Fibroblast of pulmonary artery (primary cell): ENCODE measurements at regions not wholly inside any gene's neighbourhood (a gene's known extent, or its start where the extent isn't known, plus 50 kb on each side); places are given as distances from the start of the nearest gene placed in this dataset.

ENCODE experiments used
- DNase-seq: peaks from one replicate; pipeline ENCODE4 v3.0.0-alpha.2; 2010; ENCODE audit warnings: low read depth
- H3K4me3 ChIP-seq: replicated peaks from 2 replicates; pipeline ENCODE4 v1.5.1; 2011; ENCODE audit warnings: low read depth, mild to moderate bottlenecking, control low read depth, low read length, moderate library complexity
- TF ChIP-seq, protein P1 (sequence below): IDR thresholded peaks from 2 replicates; pipeline ENCODE4 v1.5.1; 2011; ENCODE audit warnings: mild to moderate bottlenecking, control low read depth, low read length, inconsistent platforms; ENCODE audit errors: missing control alignments

DNA sequence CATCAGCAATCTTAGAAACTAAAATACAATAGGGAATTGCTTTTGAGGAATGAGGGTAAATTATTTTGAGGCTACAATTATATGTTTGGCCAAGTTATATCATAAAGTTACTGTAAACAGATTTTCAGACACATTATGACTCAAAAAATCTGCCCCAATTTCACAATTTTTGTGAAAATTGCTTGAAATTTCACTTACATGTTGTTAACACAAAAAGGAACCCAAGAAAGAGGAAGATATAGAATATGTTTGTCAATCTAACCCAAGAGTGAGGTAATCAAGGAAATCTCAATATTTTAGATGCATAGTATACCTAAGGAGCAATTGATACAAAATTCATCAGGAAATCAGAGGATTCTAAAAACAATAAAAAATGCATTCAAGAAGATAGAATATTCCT lies 73.9 kb upstream of the FNDC3A start:
- DNase-seq: no peak
- H3K4me3 ChIP-seq: no peak overlapping the region
- TF ChIP-seq, protein P1, sequence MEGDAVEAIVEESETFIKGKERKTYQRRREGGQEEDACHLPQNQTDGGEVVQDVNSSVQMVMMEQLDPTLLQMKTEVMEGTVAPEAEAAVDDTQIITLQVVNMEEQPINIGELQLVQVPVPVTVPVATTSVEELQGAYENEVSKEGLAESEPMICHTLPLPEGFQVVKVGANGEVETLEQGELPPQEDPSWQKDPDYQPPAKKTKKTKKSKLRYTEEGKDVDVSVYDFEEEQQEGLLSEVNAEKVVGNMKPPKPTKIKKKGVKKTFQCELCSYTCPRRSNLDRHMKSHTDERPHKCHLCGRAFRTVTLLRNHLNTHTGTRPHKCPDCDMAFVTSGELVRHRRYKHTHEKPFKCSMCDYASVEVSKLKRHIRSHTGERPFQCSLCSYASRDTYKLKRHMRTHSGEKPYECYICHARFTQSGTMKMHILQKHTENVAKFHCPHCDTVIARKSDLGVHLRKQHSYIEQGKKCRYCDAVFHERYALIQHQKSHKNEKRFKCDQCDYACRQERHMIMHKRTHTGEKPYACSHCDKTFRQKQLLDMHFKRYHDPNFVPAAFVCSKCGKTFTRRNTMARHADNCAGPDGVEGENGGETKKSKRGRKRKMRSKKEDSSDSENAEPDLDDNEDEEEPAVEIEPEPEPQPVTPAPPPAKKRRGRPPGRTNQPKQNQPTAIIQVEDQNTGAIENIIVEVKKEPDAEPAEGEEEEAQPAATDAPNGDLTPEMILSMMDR: no peak

DNA sequence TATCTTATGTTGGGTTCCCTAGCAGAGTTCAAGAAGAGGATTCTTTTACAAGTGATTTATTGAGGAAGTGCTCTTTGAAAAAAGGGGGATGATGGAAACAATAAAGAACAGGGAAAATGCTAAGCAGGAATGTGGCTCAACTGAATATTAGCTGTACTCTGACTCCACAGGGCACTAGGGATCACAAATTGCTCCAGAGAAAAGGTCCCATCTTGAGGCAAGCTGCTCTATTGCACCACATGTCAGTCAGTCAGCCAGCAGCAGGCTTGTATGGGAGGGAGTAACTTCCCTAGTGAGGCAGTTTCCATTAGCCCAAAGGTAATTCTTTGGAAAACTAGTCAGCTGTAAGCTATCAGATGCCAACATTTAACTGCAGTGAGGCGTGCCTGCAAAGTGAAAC lies 73.3 kb upstream of the FNDC3A start:
- TF ChIP-seq, protein P1: no peak
- peak; percentile 50 for DNase-seq
- no peak overlapping the region for H3K4me3 ChIP-seq

DNA sequence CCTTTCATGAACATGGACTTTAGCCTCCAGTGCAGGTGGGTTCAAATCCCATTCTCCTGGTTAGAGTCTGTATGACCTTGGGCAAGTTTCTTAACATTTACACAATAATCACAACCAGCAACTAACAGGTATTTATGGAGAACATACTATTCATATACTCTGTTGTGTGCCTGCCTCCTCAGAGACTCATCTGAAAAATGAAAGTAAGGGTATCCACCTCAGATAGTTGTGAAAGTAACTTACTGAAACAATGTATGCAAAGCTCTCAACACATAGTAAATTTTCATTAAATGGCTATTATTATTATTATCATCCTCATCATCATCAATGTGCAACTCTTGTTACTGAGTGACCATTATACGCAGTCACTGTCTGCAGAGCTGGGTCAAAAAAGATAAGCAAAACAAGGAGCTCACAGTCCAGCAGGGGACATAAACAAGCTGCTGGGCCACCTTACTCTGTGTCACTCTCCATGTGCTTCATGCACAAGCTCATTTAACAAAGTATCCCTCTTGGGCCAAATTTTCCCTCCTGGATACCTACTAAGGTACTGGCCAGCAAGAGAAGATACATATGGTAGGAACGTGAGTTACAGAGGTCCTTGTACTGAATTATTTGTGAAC lies 70.9 kb upstream of the FNDC3A start:
- no peak for DNase-seq
- TF ChIP-seq, protein P1: no peak
- H3K4me3 ChIP-seq: no peak overlapping the region

DNA sequence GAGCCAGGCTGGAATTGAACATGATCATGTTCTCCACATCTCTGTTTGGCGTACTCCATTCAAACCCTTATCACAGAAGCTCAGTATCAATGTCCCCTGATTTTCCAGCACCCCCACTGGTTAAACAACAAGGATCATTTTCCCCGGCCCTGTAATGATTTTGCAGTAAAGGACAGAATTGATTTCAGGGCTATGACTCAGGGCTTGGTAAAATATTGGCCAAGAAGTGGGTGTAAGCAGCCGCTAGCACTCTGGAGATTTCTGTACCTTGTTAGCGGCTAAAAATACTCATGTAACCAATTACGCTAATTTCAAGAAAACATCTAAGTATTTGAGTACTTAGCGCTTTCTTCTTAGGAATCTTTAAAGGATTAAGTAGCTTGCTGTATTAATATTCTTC lies 69.5 kb upstream of the FNDC3A start:
- H3K4me3 ChIP-seq: no peak overlapping the region
- TF ChIP-seq, protein P1: no peak
- DNase-seq: no peak

DNA sequence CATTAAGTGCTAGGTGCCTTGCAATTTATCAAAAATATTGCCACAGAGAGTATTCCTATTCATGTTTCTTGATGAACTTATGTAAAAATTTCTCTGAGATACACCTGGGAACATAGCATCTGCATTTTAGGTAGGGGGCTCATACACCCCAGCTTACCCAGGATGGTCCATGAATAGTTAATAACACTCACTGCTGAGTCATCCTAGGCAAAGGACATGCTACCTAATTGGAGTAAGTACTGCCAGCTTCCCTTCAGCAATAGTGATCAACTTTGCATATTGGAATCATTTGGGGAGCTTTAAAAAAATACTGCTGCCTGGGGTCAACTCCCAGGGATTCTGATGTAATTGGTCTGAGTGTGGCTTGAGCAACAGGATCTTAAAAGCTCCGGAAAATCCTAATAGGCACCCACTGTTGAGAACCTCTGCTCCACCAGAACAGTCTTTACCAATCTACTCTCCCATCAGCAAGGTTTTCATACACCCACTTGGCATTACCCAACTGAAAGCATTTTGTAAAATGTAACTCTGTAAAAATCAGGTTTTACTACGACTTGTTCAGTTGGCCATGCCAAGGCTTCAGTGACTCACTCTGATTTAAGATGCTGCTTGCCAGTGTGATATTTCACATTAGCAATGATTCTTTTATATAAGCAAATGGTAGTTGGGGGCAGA lies 67.2 kb upstream of the FNDC3A start:
- peak; percentile 48 for DNase-seq
- TF ChIP-seq, protein P1: no peak
- H3K4me3 ChIP-seq: no peak overlapping the region

DNA sequence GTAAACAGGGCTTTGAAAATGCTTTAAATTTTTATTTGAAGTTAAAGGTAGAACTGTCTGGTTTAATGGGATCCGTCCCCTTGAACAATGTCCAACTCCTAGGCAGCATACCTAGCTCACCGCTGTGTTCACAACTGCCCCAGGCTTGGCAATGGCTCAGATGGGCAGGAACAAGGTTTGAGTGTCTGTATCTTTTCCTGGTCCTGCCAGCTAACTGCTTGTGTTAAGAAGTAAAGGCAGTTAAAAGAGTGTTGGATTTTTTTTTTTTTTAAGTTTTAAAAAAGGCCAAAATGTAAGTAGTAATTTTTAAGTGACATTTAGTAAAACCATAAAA lies 66.7 kb upstream of the FNDC3A start:
- DNase-seq: no peak
- TF ChIP-seq, protein P1: no peak
- H3K4me3 ChIP-seq: no peak overlapping the region

DNA sequence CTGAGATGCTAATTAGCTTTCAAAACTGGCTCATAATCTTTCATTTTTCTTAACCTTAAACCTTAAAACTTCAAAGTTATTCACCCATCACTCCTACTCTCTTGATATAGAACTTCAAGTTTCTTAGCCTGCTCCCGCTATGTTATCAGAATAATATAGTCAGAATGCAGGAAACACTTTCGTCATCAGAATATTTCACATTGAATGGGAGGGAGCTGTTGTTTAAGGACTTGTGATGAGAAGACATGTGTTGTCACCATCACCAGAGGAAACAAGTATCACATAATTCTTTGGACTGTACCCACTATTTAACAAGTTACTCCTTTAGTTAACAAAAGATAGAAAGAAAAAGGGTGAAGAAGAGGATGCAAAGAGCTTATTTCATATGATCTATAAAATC lies 65.0 kb upstream of the FNDC3A start:
- TF ChIP-seq, protein P1: no peak
- peak; percentile 49 for DNase-seq
- no peak overlapping the region for H3K4me3 ChIP-seq
